Bronchial epithelial cell (primary cell): ENCODE measurements at regions not wholly inside any gene's neighbourhood (a gene's known extent, or its start where the extent isn't known, plus 50 kb on each side); places are given as distances from the start of the nearest gene placed in this dataset.

Experiments used
- DNase-seq: peaks from one replicate; pipeline ENCODE4 v3.0.0-alpha.2; 2010; ENCODE audit warnings: low read depth
- FAIRE-seq: peaks from 2 replicates; lab custom pipeline; 2011; peaks lifted over from hg19 to GRCh38; lab: Jason Lieb, UNC
- H3K27me3 ChIP-seq: 2 replicates; pipeline ENCODE4 v1.5.1; 2011; ENCODE audit warnings: low read length; ENCODE audit not compliant: control insufficient read depth, insufficient read depth
- H3K36me3 ChIP-seq: 2 replicates; pipeline ENCODE4 v1.5.1; 2011; ENCODE audit warnings: low read length; ENCODE audit not compliant: control insufficient read depth, insufficient read depth
- H3K4me3 ChIP-seq: 2 replicates; pipeline ENCODE4 v1.5.1; 2011; ENCODE audit warnings: mild to moderate bottlenecking, low read depth, low read length, control low read depth
- TF ChIP-seq, protein P1 (sequence below): IDR thresholded peaks from 2 replicates; pipeline ENCODE4 v1.5.1; 2011; ENCODE audit warnings: mild to moderate bottlenecking, moderate library complexity, low read length, control low read depth, inconsistent platforms; ENCODE audit not compliant: insufficient read depth, severe bottlenecking

DNA sequence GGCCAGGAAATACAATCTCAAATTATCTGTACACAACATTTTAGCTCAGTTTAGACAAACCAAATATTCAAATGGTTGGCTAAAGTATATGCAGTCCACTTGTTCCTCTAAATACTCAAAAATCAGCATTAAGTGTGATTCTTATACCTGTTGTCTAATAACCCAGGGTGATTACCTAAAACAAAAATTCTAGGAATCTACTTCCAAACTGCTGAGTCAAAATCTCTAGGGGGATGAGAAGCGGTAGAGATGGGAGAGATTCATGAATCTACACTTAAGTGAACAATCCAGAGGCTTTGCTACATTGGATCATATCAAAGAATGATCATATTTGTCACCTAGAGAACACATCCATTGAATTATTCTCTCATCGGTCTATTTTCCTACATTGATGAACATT lies 420.9 kb upstream of the PKDCC start:
- TF ChIP-seq, protein P1, sequence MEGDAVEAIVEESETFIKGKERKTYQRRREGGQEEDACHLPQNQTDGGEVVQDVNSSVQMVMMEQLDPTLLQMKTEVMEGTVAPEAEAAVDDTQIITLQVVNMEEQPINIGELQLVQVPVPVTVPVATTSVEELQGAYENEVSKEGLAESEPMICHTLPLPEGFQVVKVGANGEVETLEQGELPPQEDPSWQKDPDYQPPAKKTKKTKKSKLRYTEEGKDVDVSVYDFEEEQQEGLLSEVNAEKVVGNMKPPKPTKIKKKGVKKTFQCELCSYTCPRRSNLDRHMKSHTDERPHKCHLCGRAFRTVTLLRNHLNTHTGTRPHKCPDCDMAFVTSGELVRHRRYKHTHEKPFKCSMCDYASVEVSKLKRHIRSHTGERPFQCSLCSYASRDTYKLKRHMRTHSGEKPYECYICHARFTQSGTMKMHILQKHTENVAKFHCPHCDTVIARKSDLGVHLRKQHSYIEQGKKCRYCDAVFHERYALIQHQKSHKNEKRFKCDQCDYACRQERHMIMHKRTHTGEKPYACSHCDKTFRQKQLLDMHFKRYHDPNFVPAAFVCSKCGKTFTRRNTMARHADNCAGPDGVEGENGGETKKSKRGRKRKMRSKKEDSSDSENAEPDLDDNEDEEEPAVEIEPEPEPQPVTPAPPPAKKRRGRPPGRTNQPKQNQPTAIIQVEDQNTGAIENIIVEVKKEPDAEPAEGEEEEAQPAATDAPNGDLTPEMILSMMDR, result no peak
- no peaks in the 10 kb centered on the region for H3K27me3 ChIP-seq
- no peak overlapping the region for H3K4me3 ChIP-seq
- H3K36me3 ChIP-seq, result no peaks in the 10 kb centered on the region
- no peak for DNase-seq
- FAIRE-seq, result no peak

- no peak overlapping the region for H3K4me3 ChIP-seq
- DNase-seq, result no peak
- TF ChIP-seq, protein P1, result no peak
- H3K27me3 ChIP-seq, result no peaks in the 10 kb centered on the region
- no peak for FAIRE-seq
- no peaks in the 10 kb centered on the region for H3K36me3 ChIP-seq
Observed at GRCh38 chr2:41634686-41635085, 413.1 kb upstream of the PKDCC start.

DNA sequence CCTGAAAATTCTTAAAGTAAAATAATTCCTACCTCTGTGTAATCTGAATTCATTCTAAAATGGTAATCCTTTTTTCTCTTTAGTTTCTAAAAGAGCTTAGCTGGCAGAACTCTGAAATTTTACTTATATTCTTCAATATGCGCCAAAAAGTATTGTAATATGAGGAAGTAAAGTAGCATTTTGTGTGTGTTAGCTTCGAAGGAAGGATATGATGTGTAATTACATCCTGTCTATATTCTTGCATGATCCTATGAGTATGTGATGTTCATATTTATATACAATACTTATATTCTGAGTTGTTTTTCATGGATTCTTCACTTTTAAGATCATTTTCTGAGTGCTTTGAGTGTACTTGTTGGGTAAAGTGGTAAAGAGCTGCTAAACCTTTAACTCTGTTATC lies 402.9 kb upstream of the PKDCC start:
- TF ChIP-seq, protein P1, result no peak
- no peaks in the 10 kb centered on the region for H3K36me3 ChIP-seq
- no peaks in the 10 kb centered on the region for H3K27me3 ChIP-seq
- no peak overlapping the region for H3K4me3 ChIP-seq
- DNase-seq, result no peak
- FAIRE-seq, result no peak

GRCh38 chr2:41647468-41648050 lies 400.3 kb upstream of the PKDCC start:
- peak; percentile 5 for DNase-seq
- Histone ChIP-seq H3K36me3 (no peaks in the 10 kb centered on the region), H3K4me3 (no peak overlapping the region), H3K27me3 (peaks cover 1% of the 10 kb centered on the region)
- no peak for FAIRE-seq
- TF ChIP-seq, protein P1, result no peak

DNA sequence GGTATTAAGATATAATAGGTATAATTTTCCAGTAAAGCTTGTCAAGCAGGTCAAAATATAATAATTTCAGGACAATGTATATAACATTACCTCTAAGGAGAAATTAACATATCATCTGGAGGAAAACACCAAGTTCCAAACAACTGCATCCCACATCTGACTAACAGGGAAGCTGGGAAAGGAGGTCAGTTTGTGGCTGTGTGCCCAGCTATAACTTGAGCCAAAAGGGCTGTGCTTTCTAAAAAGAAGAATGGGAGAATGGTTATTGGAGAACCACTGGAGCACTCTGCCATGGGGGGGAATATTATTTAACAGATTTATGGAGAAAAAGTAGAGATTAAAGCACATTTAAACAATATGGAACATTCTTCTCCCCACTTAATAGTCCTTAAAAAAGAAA lies 390.6 kb upstream of the PKDCC start:
- H3K4me3 ChIP-seq, result no peak overlapping the region
- TF ChIP-seq, protein P1, result no peak
- FAIRE-seq (no peak), DNase-seq (no peak)
- H3K36me3 ChIP-seq, result no peaks in the 10 kb centered on the region
- no peaks in the 10 kb centered on the region for H3K27me3 ChIP-seq

DNA sequence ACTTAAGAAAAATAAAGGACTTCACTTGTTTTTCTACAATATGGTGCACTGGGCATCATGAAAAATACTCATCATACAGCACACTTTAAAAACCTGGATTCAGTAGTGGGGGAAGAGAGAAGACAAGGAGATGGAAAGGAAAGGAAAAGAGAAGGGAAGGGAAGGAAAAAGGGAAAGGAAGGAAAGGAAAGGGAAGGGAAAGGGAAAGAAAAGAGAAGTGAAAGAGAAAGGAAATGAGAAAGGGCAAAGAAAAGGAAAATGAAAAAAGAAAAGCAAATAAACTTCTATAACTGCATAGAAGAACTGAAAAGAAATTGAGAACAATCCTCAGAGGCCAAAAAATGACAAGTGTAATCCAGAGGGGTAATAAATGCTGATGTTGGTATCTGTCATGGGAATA lies 388.1 kb upstream of the PKDCC start:
- DNase-seq, result no peak

More for the DNA sequence above, 388.1 kb upstream of the PKDCC start:
- TF ChIP-seq, protein P1, result no peak
- Histone ChIP-seq H3K27me3 (no peaks in the 10 kb centered on the region), H3K36me3 (no peaks in the 10 kb centered on the region), H3K4me3 (no peak overlapping the region)
- no peak for FAIRE-seq
